NCI-H82 (cell line): ENCODE measurements at regions not wholly inside any gene's neighbourhood (a gene's known extent, or its start where the extent isn't known, plus 50 kb on each side); places are given as distances from the start of the nearest gene placed in this dataset.
"Not testable (repeated sequence)": the region's sequence is repeated elsewhere in the genome, so short reads cannot be mapped to it uniquely, and the experiment has no call there.

Experiments used
- DNase-seq: peaks from one replicate; lab custom pipeline; 2025; lab: John Stamatoyannopoulos, UW

DNA sequence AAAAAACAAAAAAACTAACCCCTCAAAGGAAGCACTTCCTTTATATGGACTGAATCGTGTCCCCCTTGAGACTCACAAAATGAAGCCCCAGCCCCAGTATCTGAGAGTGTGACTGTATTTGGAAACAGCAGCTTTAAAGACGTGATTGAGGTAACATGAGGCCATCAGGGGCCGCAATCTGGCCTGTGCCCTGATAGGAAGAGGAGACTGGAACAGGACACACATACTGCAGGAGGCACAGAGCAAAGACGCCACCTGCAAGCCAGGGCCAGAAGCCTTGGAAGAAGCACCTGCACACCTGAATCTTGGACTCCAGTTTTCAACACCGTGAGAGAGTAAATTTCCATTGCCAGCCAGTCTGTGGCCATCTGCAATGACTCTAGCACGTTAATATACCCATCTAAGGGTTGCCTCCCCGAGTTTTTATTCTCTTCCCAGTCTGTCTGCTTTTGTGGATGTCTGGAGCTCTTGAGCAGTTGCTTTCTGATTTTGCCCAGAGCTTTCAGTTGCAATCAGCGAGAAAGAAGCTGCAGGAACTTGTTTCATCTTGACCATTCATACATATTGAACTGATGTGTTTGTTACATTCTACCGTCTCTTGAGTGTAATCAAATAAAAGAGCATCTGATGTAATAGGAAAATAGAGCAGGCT, 775.8 kb upstream of the TPTE start:
- DNase-seq, result not testable (repeated sequence)

DNA sequence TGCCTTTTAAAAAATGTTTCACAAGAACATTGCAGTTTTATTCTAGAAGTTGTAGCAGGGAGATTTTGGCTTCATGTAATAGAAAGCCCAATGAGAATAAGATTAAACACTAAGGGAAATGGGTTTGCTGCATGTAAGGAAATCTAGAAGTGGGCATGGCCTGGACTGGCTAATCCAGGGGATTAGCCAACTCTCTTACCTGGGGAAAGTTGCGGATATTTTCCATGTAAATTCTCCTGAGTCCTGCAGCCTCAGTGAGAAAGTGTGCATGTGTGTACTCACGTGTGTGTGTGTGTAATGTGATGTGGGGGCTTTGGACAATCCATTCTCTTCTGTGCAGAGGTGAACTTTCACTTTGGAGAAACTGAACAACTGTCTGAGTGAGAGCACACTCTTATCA, 775.1 kb upstream of the TPTE start:
- DNase-seq, result not testable (repeated sequence)

DNA sequence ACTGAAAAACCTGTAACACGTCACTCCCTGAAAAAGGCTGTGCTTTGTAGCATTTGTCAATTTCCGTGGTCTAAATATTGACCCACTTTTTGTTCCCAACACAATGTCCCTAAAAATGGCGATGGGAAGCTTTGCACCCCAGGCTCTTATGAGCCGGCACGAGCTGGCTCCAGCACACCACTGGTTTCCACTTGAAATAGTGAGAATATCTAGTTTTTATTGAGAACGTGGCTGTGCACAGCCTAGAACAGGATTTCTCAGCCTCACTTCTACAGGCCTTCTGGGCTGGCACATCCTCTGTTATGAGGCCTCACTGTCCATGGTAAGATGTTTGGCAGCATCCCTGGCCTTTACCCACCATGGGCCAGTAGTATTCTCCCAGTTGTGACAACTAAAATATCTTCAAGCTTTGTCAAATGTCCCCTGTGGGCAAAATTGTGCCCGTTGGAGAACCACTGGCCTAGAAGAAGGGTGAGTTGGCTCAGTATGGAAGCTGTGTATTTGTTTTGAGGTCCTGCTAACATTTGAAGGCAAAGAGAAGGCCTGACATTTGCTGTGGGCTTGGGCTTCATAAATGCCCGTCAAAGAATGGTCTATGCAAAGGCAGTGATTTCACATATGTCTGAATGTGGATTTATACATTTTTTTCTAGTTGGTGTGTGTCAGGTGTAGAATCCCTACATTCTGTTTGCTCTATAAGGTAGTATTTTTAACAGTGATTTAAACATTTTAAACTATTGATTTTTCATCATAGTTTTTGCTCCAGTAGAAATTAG, 774.4 kb upstream of the TPTE start:
- DNase-seq, result not testable (repeated sequence)

DNA sequence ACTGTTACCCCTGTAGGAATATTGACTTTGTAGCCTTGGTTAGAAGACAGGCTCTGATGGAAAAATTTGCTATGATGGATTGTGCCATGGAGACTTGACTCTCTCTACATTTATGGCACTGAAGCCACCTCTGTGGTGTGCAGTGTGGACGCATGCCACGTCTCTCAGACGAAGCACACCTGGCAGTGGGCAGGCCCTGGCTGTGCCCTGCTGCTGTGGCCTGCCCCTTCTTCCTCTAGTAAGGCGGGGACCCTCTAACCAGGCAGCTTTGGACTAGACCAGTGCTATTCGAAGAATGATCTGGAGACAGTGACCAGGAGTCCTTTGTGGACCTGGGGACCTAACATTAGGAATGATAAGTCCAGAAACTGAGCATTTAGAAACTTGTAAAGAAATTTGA, 773.5 kb upstream of the TPTE start:
- not testable (repeated sequence) for DNase-seq

DNA sequence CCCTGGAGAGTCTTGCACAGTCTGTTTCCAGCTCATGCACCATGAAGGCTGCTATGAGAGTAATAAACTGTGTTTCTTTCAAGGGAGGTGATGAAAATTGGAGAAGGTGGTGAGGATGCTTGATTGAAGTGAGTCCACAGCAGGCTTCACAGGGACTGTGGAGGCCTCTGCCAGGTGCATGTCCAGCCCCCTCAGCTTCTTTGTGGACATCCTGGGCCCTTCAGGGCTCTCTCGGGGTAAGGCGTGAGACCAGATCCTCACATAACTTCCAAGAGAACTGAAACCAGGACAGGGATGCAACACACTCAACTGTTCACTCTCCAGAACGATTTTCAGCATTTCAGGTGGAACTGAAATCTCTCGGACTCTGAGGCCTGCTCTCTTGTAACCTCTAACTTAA, 772.9 kb upstream of the TPTE start:
- not testable (repeated sequence) for DNase-seq

DNA sequence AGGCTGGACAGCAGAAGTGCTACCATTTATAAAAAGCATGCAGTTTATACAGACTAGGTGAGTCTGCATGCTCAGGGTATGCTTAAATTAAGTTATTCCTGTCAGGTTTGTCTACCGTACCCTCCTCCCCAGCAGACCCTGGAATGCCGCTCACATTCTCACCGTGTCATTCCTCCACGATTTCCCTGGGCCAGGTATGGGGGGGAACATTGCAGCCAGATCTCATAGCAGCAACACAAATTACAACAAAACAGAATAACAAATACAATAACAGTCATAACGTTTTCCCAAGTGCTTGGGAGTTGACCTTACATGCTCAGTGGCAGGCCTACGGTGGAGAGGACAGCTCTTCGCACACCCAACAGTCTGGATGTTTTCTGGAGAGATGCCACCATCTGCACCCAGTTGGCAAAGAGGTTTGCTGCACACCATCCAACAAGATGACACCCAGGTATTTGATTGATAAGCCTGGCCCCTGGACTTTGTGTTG, 771.6 kb upstream of the TPTE start:
- DNase-seq, result not testable (repeated sequence)

DNA sequence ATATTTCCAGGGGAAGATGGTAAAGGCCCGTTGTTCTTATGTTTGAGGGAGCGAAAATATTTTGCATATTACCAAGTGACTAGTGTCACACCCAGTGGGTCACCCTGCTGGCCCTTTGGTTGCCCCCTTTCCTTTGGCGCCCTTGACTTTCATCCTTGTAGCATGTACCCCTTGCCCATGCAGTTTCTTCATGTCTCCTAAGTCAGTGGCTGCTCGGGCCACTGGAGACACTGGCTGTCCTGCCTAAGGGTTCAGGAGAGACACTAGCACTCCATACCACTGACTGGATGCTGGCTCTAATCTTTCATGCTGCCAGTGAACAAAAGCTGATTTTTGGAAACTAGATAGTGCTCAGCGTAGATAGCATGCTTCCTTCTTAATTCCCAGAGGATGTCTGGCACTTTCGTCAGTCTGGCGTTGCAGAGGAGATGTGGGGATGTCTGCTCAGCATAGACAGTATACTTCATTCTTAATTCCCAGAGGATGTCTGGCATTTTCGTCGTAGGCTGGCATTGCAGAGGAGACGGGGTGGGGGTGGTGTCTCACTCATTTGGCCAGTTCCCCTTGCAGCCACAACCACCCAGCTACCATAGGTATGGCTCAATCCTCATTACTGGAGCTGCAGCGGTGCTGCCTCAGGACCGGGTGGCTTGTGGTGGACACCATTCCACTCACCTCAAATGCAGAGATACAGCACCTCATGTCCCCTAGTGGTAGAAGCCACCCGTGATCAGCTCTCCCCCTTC, 770.9 kb upstream of the TPTE start:
- DNase-seq, result no peak

DNA sequence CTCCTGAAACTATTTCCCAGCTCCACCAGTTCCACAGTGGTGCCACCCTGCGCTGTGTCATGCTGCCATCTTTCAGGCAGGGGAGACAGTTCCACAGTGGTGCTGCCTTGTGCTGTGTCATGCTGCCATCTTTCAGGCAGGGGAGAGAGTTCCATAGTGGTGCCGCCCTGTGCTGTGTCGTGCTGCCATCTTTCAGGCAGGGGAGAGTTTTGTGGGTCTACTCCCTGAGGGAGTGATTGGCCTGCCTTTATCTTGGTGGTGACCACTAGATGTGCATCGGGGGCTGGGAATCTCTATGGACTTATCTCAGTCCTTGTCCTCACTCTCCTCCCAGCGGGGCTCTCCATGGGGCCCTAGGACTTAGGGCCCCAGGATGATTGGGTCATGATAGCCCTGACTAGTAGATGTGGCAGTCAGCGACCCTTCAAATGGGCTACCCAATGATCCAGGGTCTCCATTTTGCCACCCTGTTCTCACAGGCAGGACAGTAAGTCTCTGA, 770.2 kb upstream of the TPTE start:
- DNase-seq, result not testable (repeated sequence)

DNA sequence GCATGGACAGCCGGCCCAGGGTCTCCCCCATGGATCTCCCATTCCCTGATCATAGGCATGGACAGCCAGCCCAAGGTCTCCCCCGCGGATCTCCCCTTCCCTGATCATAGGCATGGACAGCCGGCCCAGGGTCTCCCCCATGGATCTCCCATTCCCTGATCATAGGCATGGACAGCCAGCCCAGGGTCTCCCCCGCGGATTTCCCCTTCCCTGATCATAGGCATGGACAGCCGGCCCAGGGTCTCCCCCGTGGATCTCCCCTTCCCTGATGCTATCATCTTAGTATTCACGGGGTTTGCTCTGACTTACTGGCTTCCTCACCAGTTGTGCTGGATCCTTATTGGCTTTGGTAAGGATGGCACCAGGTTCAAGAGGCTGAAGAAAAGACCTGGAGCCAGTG, 769.4 kb upstream of the TPTE start:
- DNase-seq, result not testable (repeated sequence)

DNA sequence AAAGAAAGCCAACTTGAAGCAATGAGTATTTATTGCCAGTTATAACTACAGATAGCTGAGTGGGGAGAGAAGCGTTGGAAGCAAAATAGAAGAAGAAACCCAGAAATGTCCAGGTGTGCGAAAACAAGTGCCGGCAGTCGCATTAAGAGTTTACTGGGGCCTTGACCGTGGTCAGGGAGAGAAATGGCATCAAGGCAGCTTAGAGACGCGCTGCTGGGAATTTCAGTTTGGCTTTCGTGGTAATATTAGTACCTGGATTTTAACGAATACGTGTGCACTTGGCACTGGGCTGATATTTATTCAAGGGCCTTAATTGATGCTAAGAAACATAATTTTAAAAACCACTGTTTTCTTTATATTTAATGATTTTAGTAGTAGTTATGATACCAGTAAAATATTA, 767.9 kb upstream of the TPTE start:
- DNase-seq, result not testable (repeated sequence)

DNA sequence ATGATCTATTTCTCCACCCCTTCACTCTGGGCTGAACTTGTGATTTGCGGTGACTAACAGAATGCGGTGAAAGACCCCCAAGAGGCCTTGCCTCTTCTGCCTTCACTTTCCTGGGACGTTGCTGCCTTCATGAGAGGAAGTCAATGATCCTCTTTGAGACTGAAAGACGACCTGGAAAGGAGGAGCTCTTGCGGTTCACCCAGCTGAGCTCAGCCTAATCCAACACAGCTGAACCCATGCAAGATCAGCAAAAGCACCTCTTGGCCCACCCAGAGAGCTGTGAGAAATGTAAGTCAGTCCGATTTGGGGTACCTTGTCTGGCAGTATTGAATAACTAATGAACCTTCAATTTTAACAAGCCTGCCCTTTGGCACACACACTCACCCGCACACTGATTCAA, 767.4 kb upstream of the TPTE start:
- DNase-seq, result no peak

DNA sequence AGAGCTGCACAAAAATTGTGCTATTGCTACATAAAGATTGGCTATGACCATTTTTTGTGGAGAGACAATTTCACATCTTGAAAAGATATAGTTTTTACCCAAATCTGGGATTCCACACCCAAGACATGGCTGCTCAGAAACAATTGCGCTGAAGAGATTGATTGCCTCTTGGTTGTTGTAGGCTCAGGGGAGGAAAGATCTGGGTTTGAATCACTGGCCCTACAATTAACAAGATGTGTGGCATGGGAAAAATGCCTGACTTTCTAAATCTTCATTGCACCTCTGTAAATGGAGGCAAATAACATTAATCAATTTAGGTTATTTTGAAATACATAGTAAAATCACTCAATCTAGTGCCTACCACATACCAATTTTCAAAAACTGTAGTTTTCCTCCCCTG, 766.9 kb upstream of the TPTE start:
- not testable (repeated sequence) for DNase-seq

DNA sequence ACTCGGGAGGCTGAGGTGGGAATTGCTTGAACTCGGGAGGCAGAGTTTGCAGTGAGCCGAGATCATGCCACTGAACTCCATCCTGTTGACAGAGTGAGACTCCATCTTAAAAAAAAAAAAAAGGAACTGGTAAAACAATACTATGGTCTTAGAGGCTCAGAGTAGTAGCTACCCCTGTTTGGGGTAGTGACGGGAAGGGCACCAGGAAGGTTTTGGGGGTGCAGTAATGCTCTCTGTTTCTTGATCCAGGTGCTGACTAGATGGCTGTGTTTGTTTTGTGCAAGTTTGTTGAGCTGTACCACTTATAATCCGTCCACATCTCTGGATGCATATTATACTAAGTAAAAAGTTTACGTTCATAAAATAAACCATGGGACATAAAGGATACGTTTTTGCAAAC, 765.8 kb upstream of the TPTE start:
- DNase-seq, result no peak

DNA sequence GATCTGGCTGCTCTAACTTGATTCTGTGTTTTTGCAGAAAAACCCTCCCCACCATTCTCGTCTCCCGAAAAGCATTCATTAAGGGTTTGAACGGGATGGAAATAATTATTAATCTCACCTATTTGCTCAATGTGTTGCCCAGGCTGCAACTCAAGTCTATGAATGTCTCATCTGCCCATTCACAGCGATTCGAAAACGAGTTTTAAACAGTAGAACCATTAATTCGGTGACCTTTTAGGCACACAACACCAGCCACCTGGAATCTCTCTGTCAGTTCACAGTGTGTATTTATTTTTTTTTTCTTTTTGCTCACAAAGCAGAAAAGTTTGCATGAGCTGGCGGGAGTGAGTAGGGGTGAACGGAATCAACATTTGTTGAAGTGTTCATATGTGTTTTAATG, 764.7 kb upstream of the TPTE start:
- no peak for DNase-seq

DNA sequence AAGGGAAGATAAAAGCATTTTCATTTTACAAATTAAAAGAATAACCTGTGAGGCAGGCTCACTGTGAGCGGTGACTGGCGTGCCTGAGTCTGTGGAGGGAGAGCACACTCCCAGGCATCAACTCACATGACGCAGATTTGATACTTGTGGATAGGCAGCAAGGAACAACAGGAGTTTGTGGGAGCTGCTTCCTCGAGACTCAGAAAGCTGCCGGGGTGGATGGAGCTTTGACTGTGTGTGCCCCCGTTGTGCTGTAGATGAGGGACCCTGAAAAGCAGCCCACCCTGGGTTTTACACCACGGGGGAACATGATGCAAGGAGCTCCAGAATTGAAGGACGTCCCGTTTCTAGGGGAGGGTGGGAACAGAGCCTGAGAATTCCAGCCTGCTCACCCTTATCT, 764.3 kb upstream of the TPTE start:
- not testable (repeated sequence) for DNase-seq

DNA sequence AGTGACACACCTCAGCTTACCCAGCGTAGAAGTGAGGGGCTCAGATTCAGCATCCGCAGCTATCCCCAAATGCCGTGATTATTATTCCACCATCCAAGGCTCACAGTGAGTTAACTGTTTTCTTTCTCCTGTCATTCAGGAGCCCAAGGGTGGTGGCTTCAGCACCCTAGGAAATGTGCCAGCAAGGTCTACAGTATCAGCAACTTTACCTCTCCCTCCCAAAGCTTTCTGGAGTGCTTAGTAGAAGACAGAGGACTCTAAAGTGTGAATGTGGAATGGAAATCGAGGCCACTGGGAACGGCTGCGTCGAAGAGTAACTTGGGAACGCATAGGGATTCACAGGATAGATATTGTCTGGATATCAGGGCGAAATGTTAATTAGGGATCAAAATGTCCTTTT, 763.8 kb upstream of the TPTE start:
- not testable (repeated sequence) for DNase-seq

DNA sequence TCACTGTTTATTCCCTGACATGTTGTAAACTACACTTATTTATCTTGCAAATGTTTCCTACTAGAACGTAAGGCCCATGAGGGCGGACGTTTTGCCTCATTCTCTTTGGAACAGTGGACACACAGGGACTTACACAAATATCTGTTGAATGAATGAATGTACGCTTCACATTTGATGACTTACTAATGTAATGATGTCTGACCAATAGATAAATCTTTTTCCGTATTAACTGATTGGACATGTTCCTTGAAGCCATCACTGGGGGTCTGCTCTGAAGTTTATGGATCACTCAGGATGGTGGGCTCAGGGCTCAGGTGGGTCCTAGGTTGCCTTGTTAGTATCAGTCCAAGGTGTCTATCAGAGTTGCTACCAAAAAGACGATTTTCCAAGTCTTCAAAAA, 763.2 kb upstream of the TPTE start:
- DNase-seq, result no peak

DNA sequence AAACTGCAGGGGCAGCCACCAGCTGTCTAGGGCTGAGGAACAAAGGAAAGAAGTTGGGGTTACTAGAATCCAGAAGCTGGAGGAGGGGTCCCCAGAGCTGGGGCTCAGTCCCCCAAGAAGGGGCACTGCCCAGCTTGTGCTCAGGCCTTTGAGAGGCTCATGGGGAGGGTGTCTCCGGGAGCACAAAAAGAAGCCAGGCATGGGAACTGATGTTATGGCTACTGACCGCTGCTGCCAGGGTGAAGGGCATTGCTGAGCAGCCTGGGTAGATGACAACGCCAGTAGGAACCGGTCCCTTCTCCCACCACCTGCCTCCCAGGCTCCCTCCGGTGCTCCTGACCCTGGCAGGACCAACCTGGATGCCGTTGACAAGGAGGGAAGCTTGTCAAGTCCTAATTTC, 762.5 kb upstream of the TPTE start:
- no peak for DNase-seq

DNA sequence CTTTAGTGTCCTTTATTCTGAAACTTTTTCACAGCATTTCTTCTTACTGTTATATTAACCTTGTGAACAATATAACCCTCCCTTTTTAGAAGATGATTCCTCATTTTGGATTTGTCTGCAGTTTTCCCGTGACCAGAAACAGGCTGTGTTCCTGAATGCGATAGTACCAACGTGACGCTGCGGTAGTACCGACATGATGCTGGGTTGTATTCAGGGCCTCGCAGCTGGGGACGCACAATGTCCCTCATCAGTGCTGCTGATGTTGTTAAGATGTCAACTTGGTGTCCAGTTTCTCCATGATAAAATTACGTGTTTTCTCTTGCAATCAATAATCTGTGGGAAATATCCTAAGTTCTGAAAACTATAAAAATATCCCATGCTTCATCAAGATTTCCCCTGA, 761.4 kb upstream of the TPTE start:
- DNase-seq, result no peak

DNA sequence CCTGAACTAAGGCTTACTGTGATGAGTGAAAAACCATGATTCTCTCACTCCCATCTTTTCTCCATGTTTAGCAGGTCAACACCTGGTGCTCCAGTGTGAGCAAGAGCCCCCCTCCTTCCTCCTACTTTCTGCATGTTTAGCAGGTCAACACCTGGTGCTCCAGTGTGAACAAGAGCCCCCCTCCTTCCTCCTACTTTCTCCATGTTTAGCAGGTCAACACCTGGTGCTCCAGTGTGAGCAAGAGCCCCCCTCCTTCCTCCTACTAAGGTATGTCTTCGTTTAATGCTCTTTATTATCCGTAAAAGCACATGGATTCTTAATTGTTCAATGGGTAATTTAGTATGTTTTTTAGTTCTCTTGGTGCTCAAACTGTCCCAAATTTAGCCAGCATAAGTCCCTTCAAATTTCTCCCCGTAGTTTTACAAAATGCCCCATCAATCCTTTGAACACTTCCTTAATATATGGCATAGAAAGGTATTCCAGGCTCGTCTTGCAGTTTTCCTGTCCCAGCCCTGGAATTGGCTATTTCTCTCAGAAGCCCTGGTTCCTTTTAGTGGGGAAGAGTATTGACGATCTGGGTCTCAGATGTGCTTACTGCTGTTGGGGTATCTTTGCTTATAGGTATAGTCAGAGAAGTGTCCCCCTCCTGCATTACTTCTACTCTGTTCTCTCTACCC, 760.8 kb upstream of the TPTE start:
- DNase-seq, result no peak

DNA sequence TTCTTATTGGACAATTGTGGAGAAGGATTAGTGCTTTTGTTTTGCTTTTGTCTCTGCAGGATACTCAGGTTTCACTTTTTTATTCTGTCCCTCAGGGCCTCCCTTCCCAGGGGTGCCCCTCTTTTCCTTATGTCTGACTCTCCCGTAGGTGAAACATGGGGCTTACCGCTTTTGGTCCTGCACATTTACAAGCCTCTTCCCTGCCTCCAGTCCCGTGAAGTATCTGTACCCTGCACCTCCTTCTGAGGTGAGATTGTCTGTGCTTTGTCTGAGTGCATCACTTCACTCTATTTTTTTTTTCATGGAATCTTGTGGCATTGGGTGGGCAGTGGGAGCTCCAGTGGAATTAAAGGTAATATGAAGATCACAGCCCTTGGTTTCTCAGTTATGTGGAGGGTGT, 758.1 kb upstream of the TPTE start:
- DNase-seq, result no peak

DNA sequence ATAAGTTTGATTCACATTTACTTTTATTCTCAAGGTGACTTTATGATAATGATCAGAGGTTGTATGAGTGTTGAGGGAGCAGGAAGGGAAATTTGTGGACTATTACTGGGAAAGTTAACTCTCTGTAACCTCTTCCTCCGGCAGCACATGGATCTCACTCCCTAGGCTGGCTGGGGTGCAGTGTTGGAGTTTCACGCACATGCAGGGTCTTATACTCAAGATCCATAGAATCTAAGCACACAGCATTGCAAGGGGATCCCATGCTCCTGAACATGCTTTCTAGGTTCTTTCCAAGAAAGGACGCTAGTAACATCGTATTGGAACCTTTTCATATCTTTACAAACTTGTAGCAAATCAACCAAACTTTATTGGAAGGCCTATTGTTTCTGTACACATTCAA, 757.6 kb upstream of the TPTE start:
- no peak for DNase-seq
